ENCODE measurements at regions not wholly inside any gene's neighbourhood (a gene's known extent, or its start where the extent isn't known, plus 50 kb on each side); places are given as distances from the start of the nearest gene placed in this dataset.

DNA sequence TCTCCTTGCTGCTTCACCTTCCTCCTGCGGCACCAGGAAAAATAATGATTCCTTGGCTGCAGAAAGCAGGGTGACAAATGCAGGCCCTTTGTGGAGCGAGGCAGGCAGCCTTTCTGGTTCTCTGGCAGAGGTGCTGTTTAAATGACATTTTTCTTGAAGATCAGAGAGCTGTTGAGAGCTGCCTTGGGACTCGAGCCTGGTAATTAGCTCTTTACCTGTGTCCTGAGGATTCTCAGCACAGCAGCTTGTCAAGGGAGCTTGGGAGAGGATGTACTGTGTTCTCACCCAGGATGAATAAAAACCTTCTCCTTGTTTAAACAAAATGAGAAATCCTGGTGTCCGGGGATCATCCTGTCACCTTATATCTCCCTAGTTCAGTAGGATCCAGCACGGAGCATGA lies 204.0 kb downstream of the AACS start:
- H3K4me3 ChIP-seq (ENCODE audit: control insufficient read depth, low read depth, low read length): no peak overlapping the region
- DNase-seq (ENCODE audit: low read depth): no peak
- no peak for TF ChIP-seq CTCF (IDR thresholded peaks at IDR 0.05; ENCODE audit: control insufficient read depth, insufficient read depth, low read depth, low read length, missing control alignments)

- no peak for TF ChIP-seq CTCF (IDR thresholded peaks at IDR 0.05; ENCODE audit: control insufficient read depth, insufficient read depth, low read depth, low read length, missing control alignments)
- no peak for DNase-seq (ENCODE audit: low read depth)
- H3K4me3 ChIP-seq (ENCODE audit: control insufficient read depth, low read depth, low read length): no peak overlapping the region
These were observed 206.7 kb downstream of the AACS start for GRCh38 chr12:125271892-125272291.

GRCh38 chr12:125272383-125272933 lies 207.2 kb downstream of the AACS start:
- DNase-seq (ENCODE audit: low read depth): no peak
- H3K4me3 ChIP-seq (ENCODE audit: control insufficient read depth, low read depth, low read length): no peak overlapping the region
- TF ChIP-seq CTCF (IDR thresholded peaks at IDR 0.05; ENCODE audit: control insufficient read depth, insufficient read depth, low read depth, low read length, missing control alignments): no peak

- TF ChIP-seq CTCF (IDR thresholded peaks at IDR 0.05; ENCODE audit: control insufficient read depth, insufficient read depth, low read depth, low read length, missing control alignments): no peak
- no peak overlapping the region for H3K4me3 ChIP-seq (ENCODE audit: control insufficient read depth, low read depth, low read length)
- no peak for DNase-seq (ENCODE audit: low read depth)
These were observed 211.3 kb downstream of the AACS start for GRCh38 chr12:125276567-125276966.

DNA sequence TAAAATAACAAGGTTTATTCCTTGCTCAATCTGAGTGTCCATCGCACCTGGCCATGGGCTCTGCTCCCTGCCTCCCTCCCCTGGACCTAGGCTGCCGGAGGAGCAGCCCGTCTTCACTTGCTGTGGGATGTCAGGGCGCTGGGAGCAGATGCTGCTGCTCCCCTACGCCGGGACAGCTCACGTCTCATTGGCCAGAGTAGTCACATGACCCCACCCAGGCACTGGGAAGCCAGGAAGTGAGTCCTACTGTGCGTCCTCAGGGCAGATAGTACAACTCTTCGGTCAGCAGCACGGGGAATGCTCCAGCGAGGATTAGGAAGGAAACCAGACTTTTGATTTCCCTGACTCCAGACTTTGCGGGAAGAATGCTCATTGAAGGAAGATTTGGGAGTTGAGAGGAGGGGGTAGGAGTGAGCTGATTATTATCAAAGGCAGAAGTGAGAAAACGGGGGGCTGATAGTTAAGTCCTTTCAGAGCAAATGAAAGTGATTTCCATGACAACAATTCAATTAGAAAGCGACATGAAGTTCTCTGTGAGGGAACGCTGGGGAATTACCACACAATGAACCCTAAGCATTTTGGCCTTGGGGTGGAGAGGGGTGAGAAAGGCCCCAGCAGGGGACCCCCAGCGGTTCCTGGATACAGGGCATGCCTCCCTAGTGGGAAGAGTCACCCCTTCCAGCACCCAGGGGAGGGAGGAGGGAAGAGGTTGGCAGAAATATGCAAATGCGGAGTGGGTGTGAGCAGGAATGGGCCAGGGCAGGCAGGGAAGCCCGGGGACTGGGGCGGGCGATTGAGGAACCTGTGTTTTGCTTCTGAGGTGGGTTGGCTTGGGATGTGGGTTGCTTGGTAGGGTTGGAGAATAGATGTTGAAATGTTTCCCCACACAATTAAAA lies 215.5 kb downstream of the AACS start:
- no peak for TF ChIP-seq CTCF (IDR thresholded peaks at IDR 0.05; ENCODE audit: control insufficient read depth, insufficient read depth, low read depth, low read length, missing control alignments)
- DNase-seq (ENCODE audit: low read depth): no peak
- H3K4me3 ChIP-seq (ENCODE audit: control insufficient read depth, low read depth, low read length): no peak overlapping the region

DNA sequence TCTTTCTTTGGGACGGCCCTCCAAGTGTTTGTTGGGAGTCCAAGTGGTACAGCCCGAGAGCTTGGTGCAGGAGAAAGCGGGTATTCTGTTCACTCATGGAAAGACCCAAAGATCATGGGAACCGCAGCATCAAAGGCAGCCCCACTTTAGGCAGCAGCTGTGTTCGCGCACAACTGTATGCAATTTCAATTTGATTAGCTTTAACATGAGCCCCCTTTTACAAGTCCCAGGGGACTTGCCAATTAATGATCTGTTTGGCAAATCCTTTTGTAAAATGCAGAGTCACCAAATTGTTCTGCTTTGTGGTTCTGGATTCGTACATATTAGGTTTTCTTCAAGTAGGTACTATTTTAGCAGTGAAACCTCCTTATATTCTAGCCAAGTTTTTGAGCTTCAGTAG lies 217.7 kb downstream of the AACS start:
- DNase-seq (ENCODE audit: low read depth): no peak
- H3K4me3 ChIP-seq (ENCODE audit: control insufficient read depth, low read depth, low read length): no peak overlapping the region
- TF ChIP-seq CTCF (IDR thresholded peaks at IDR 0.05; ENCODE audit: control insufficient read depth, insufficient read depth, low read depth, low read length, missing control alignments): no peak
